Keratinocyte (primary cell): ENCODE measurements at regions not wholly inside any gene's neighbourhood (a gene's known extent, or its start where the extent isn't known, plus 50 kb on each side); places are given as distances from the start of the nearest gene placed in this dataset.

Source experiments
- DNase-seq: peaks from one replicate; pipeline ENCODE4 v3.0.0-alpha.2; 2011; ENCODE audit warnings: low read depth, missing footprints, low spot score
- FAIRE-seq: peaks from 2 replicates; lab custom pipeline; 2011; peaks lifted over from hg19 to GRCh38; lab: Jason Lieb, UNC
- H2AFZ ChIP-seq: 2 replicates; pipeline ENCODE4 v1.6.0; 2012; ENCODE audit warnings: low read length, control low read depth, inconsistent platforms; ENCODE audit not compliant: control insufficient read depth
- H3K27ac ChIP-seq: 2 replicates; pipeline ENCODE4 v1.5.1; 2011; ENCODE audit warnings: low read length; ENCODE audit not compliant: control insufficient read depth, insufficient read depth
- H3K27me3 ChIP-seq: 3 replicates; pipeline ENCODE4 v1.6.0; 2011; ENCODE audit warnings: low read length; ENCODE audit not compliant: control insufficient read depth, insufficient read depth; ENCODE audit errors: extremely low read depth
- H3K36me3 ChIP-seq, 2 experiments: 2 replicates in 1 of 2; 3 replicates in 1 of 2; pipeline ENCODE4 v1.5.1; 2011; ENCODE audit warnings: low read length in 2 of 2, mild to moderate bottlenecking in 1 of 2; ENCODE audit not compliant: control insufficient read depth in 2 of 2, insufficient read depth in 2 of 2; ENCODE audit errors: extremely low read depth in 1 of 2
- H3K4me1 ChIP-seq: 3 replicates; pipeline ENCODE4 v1.5.1; 2011; ENCODE audit warnings: low read length; ENCODE audit not compliant: control insufficient read depth, insufficient read depth; ENCODE audit errors: extremely low read depth
- H3K4me2 ChIP-seq: 3 replicates; pipeline ENCODE4 v1.6.0; 2011; ENCODE audit warnings: low read depth, low read length; ENCODE audit not compliant: control insufficient read depth, insufficient read depth; ENCODE audit errors: extremely low read depth
- H3K4me3 ChIP-seq, 3 experiments: fragments of 200-600 bp in 1 of 3; sonication (generic) in 1 of 3; 2 replicates in 2 of 3; 3 replicates in 1 of 3; pipeline ENCODE4 v1.5.1; 2011 to 2016; ENCODE audit warnings: low read length in 3 of 3, mild to moderate bottlenecking in 3 of 3, control low read depth in 2 of 3, inconsistent platforms in 1 of 3, low read depth in 1 of 3, mixed read lengths in 1 of 3, mixed run types in 1 of 3, moderate library complexity in 1 of 3; ENCODE audit not compliant: control insufficient read depth in 2 of 3, insufficient read depth in 2 of 3; ENCODE audit errors: extremely low read depth in 1 of 3
- H3K79me2 ChIP-seq: 2 replicates; pipeline ENCODE4 v1.6.0; 2012; ENCODE audit warnings: low read length; ENCODE audit not compliant: control insufficient read depth, insufficient read depth
- H3K9ac ChIP-seq: 3 replicates; pipeline ENCODE4 v1.6.0; 2011; ENCODE audit warnings: low read length; ENCODE audit not compliant: control insufficient read depth, insufficient read depth; ENCODE audit errors: extremely low read depth
- H3K9me1 ChIP-seq: 3 replicates; pipeline ENCODE4 v1.6.0; 2011; ENCODE audit warnings: low read length; ENCODE audit not compliant: control insufficient read depth, insufficient read depth; ENCODE audit errors: extremely low read depth
- H3K9me3 ChIP-seq: 2 replicates; pipeline ENCODE4 v1.5.1; 2012; ENCODE audit warnings: low read depth, low read length; ENCODE audit not compliant: control insufficient read depth
- H4K20me1 ChIP-seq: 3 replicates; pipeline ENCODE4 v1.6.0; 2011; ENCODE audit warnings: low read length; ENCODE audit not compliant: control insufficient read depth, insufficient read depth; ENCODE audit errors: extremely low read depth
- EZH2 ChIP-seq: IDR thresholded peaks from one replicate; pipeline ENCODE4 v1.6.1; 2012; ENCODE audit warnings: inconsistent platforms, mild to moderate bottlenecking, low read length, moderate library complexity
- dilution Hi-C: fragments of 300-500 bp; cut with MboI; formaldehyde crosslinking; loops from one replicate; pipeline ENCODE4 v1.7.0; 2020; ENCODE audit warnings: low sequenced_read_pairs; ENCODE audit not compliant: extremely low pct_ligation_motif_present
- TF ChIP-seq, protein P1 (sequence below), 3 experiments: IDR thresholded peaks in 1 of 3; conservative IDR thresholded peaks in 1 of 3; optimal IDR thresholded peaks in 1 of 3; 2 replicates in 2 of 3; 3 replicates in 1 of 3; pipeline versions ENCODE3 to v1.5.1; 2011; ENCODE audit warnings: low read length in 3 of 3, mild to moderate bottlenecking in 3 of 3, moderate library complexity in 2 of 3, control low read depth in 1 of 3, inconsistent platforms in 1 of 3; ENCODE audit not compliant: insufficient read depth in 2 of 3; ENCODE audit errors: extremely low read depth in 1 of 3

GRCh38 chr5:173812811-173813550, 75.2 kb upstream of the CPEB4 start:
- Histone ChIP-seq H3K4me3 (no peak overlapping the region), H3K9me1 (no peaks in the 10 kb centered on the region), H3K4me2 (no peak overlapping the region), H3K27ac (no peak overlapping the region), H2AFZ (no peak overlapping the region), H3K4me1 (no peaks in the 10 kb centered on the region), H3K27me3 (peaks cover 3% of the 10 kb centered on the region), H3K79me2 (no peaks in the 10 kb centered on the region), H3K9ac (no peak overlapping the region), H3K9me3 (peaks cover 4% of the 10 kb centered on the region), H4K20me1 (no peaks in the 10 kb centered on the region), H3K36me3 (no peaks in the 10 kb centered on the region)
- FAIRE-seq, result no peak
- dilution Hi-C loops, result no loop called here
- no peak for DNase-seq
- TF ChIP-seq EZH2, result no peak

- Histone ChIP-seq H3K4me3 (no peak overlapping the region), H3K79me2 (no peaks in the 10 kb centered on the region), H2AFZ (no peak overlapping the region), H3K4me2 (no peak overlapping the region), H3K9ac (no peak overlapping the region), H3K9me3 (peaks cover 4% of the 10 kb centered on the region), H3K27ac (no peak overlapping the region), H3K27me3 (peaks cover 4% of the 10 kb centered on the region), H3K9me1 (no peaks in the 10 kb centered on the region), H4K20me1 (no peaks in the 10 kb centered on the region), H3K4me1 (no peaks in the 10 kb centered on the region), H3K36me3 (no peaks in the 10 kb centered on the region)
- dilution Hi-C loops, result no loop called here
- no peak for TF ChIP-seq EZH2
- TF ChIP-seq, protein P1, sequence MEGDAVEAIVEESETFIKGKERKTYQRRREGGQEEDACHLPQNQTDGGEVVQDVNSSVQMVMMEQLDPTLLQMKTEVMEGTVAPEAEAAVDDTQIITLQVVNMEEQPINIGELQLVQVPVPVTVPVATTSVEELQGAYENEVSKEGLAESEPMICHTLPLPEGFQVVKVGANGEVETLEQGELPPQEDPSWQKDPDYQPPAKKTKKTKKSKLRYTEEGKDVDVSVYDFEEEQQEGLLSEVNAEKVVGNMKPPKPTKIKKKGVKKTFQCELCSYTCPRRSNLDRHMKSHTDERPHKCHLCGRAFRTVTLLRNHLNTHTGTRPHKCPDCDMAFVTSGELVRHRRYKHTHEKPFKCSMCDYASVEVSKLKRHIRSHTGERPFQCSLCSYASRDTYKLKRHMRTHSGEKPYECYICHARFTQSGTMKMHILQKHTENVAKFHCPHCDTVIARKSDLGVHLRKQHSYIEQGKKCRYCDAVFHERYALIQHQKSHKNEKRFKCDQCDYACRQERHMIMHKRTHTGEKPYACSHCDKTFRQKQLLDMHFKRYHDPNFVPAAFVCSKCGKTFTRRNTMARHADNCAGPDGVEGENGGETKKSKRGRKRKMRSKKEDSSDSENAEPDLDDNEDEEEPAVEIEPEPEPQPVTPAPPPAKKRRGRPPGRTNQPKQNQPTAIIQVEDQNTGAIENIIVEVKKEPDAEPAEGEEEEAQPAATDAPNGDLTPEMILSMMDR (optimal IDR thresholded peaks at IDR 0.05 in 1 of 3, IDR thresholded peaks at IDR 0.05 in 1 of 3, conservative IDR thresholded peaks at IDR 0.05 in 1 of 3; ENCODE audit: extremely low read depth in 1 of 3, insufficient read depth in 2 of 3, low read length in 3 of 3), result no peak
- no peak for FAIRE-seq
- no peak for DNase-seq
Observed at GRCh38 chr5:173814053-173814452, 74.1 kb upstream of the CPEB4 start.

DNA sequence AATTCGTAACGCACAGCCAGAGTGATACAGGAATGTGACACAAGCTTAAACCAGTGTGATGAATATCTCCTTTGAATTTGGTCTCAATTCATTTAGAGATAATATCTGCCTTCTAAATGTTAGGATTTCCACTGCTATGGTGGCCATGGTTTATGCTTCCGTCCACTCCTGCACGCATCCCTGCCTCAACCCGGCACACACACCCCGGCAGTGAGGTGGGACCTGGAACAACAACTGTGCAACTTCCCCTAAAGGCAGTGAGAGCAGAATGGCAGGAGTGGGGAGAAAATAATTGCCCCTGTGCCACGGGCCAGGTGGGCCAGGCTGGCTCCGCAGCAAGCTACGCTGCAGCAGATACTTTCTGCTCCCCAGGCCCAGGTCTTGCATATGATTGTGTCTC, 72.6 kb upstream of the CPEB4 start:
- no peak for DNase-seq
- Histone ChIP-seq H3K9me1 (no peaks in the 10 kb centered on the region), H3K27me3 (peaks cover 4% of the 10 kb centered on the region), H3K9ac (no peak overlapping the region), H3K36me3 (no peaks in the 10 kb centered on the region), H3K4me3 (no peak overlapping the region), H2AFZ (no peak overlapping the region), H3K27ac (no peak overlapping the region), H3K4me2 (no peak overlapping the region), H3K9me3 (peaks cover 2% of the 10 kb centered on the region), H3K79me2 (no peaks in the 10 kb centered on the region), H4K20me1 (no peaks in the 10 kb centered on the region), H3K4me1 (no peaks in the 10 kb centered on the region)
- dilution Hi-C loops, result no loop called here
- FAIRE-seq, result no peak
- TF ChIP-seq, protein P1 (optimal IDR thresholded peaks at IDR 0.05 in 1 of 3, IDR thresholded peaks at IDR 0.05 in 1 of 3, conservative IDR thresholded peaks at IDR 0.05 in 1 of 3; ENCODE audit: extremely low read depth in 1 of 3, insufficient read depth in 2 of 3, low read length in 3 of 3), result no peak
- no peak for TF ChIP-seq EZH2
